Mononuclear cell (primary cell): ENCODE measurements at regions not wholly inside any gene's neighbourhood (a gene's known extent, or its start where the extent isn't known, plus 50 kb on each side); places are given as distances from the start of the nearest gene placed in this dataset.

ENCODE experiments used
- H3K27me3 ChIP-seq: 2 replicates; pipeline ENCODE4 v1.6.0; 2011; ENCODE audit warnings: low read length, control low read depth; ENCODE audit not compliant: insufficient read depth
- H3K4me1 ChIP-seq: 2 replicates; pipeline ENCODE4 v1.5.1; 2011; ENCODE audit warnings: mild to moderate bottlenecking, low read length, control low read depth; ENCODE audit not compliant: insufficient read depth
- H3K4me3 ChIP-seq: 2 replicates; pipeline ENCODE4 v1.5.1; 2011; ENCODE audit warnings: mild to moderate bottlenecking, low read length, moderate library complexity
- H3K9me3 ChIP-seq: 2 replicates; pipeline ENCODE4 v1.5.1; 2011; ENCODE audit warnings: low read depth, mild to moderate bottlenecking, control low read depth, low read length

DNA sequence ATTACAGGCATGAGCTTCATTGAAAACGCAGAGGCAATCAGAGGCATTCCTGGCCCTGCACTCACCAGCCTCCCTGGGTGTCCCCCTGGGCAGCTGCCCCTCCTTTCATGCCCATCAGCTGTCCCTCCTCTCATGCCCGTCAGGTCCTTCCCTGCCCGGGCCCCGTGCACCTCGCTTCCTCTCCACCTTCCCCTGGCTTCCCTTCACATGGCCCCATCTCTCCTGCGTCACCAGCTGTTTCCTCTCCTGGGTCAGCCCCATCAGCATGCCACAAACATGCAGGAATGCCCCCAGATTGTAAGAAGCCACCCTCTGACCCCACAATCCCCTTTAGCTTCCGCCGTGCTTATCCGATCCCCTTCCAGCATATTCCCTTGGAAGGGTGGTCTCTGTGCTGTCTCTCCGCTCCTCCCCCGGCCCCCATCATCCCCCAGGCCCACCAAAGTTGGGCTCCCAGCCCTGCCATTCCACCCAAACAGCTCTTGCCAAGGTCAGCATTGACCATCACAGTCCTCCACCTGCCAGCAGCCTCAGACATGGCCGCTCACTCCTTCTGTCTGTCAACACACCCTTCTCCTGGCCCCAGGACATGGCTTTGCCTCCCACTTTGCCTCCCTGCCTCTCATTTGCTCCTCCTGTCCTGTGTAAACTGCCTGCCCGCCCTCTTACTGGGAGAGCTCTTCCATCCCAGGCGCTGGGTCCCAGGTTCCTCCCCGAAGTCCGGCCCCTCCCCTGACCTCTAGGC lies 98.6 kb upstream of the IER5L start:
- Histone ChIP-seq H3K27me3 (no peaks in the 10 kb centered on the region), H3K4me3 (no peak overlapping the region), H3K9me3 (no peaks in the 10 kb centered on the region), H3K4me1 (peaks cover 2% of the 10 kb centered on the region)

GRCh38 chr9:129275626-129276247 lies 97.7 kb upstream of the IER5L start:
- Histone ChIP-seq H3K9me3 (no peaks in the 10 kb centered on the region), H3K4me1 (peaks cover 11% of the 10 kb centered on the region), H3K27me3 (no peaks in the 10 kb centered on the region), H3K4me3 (no peak overlapping the region)

- Histone ChIP-seq H3K27me3 (no peaks in the 10 kb centered on the region), H3K9me3 (no peaks in the 10 kb centered on the region), H3K4me3 (no peak overlapping the region), H3K4me1 (peaks cover 17% of the 10 kb centered on the region)
Observed at GRCh38 chr9:129273941-129274684, 96.1 kb upstream of the IER5L start.

GRCh38 chr9:129273136-129273895 lies 95.3 kb upstream of the IER5L start:
- Histone ChIP-seq H3K4me1 (peaks cover 17% of the 10 kb centered on the region), H3K27me3 (no peaks in the 10 kb centered on the region), H3K4me3 (no peak overlapping the region), H3K9me3 (no peaks in the 10 kb centered on the region)

DNA sequence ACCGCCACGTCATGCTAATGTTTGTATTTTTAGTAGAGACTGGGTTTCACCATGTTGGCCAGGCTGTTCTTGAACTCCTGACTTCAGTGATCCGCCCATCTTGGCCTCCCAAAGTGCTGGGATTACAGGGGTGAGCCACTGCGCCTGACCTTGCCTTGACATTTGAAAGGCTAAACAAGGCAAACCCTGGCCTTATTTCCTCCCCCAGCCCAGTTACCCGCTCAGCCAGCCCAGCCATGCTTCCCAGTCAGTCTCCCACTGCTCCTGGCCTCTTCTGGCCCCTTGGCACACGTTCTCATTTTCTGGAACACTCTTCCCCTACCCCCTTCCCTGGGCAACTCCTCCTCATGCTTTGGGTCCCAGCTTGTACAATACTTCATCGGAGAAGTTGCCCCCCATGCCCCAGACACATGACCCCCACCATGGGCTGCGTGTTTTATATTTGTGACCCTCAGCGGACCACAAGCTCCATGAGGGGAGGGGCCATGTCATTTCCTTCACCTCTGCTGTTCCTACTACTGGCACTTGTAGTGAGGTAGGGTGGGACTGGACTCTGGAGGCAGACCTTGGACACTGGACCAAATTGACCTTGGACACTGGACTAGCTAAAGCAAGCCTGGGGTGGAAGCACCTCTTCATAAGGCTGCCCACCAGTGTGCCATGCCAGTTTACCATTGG lies 94.4 kb upstream of the IER5L start:
- Histone ChIP-seq H3K4me1 (peaks cover 17% of the 10 kb centered on the region), H3K9me3 (no peaks in the 10 kb centered on the region), H3K4me3 (no peak overlapping the region), H3K27me3 (no peaks in the 10 kb centered on the region)

GRCh38 chr9:129270903-129271431 lies 92.9 kb upstream of the IER5L start:
- H3K9me3 ChIP-seq = no peaks in the 10 kb centered on the region
- H3K4me1 ChIP-seq = peaks cover 17% of the 10 kb centered on the region
- no peaks in the 10 kb centered on the region for H3K27me3 ChIP-seq
- H3K4me3 ChIP-seq = no peak overlapping the region

DNA sequence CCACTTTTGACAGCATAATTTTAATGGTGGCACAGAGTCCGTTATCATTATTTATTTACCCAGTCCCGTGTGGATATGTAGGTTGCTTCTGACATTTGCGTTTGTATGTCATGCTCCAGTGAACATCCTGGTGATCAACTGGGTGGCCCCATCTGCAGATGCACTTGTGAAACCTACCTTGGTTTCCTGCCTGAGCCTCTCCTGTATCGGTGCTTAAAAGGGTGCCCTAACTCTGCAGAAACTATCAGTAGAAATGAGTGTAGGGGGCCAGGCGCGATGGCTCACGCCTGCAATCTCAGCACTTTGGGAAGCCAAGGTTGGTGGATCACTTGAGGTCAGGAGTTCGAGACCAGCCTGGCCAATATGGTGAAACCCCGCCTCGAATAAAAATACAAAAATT lies 92.1 kb upstream of the IER5L start:
- no peaks in the 10 kb centered on the region for H3K9me3 ChIP-seq
- H3K4me3 ChIP-seq = no peak overlapping the region
- H3K4me1 ChIP-seq = peaks cover 17% of the 10 kb centered on the region
- H3K27me3 ChIP-seq = no peaks in the 10 kb centered on the region

DNA sequence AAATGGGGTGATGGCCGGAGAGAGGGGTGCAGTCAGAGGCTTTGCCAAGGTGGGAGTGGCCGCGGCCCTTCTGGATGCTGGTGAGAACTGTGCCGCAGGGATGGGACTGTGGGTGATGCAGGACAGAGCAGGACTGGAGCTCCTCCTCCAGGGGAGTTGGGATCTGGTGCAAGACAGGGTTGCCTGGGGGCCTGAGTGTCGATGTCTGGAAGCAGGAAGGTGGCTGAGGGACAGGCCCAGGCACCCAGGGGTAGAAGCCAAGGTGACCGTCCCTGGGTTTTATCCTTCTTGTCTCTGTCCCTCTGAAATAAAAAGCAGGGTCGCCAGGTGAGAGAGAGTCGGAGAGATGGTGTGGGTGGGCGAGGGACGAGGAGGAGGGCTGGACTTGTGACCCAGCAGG lies 89.1 kb upstream of the IER5L start:
- Histone ChIP-seq H3K27me3 (no peaks in the 10 kb centered on the region), H3K4me1 (peaks cover 17% of the 10 kb centered on the region), H3K9me3 (no peaks in the 10 kb centered on the region)

GRCh38 chr9:129266536-129266935 lies 88.5 kb upstream of the IER5L start:
- Histone ChIP-seq H3K27me3 (no peaks in the 10 kb centered on the region), H3K9me3 (no peaks in the 10 kb centered on the region), H3K4me1 (peaks cover 19% of the 10 kb centered on the region), H3K4me3 (no peak overlapping the region)

More for the DNA sequence above, 89.1 kb upstream of the IER5L start:
- H3K4me3 ChIP-seq = no peak overlapping the region

- H3K27me3 ChIP-seq = peaks cover 3% of the 10 kb centered on the region
- peaks cover 13% of the 10 kb centered on the region for H3K4me1 ChIP-seq
- no peaks in the 10 kb centered on the region for H3K9me3 ChIP-seq
- no peak overlapping the region for H3K4me3 ChIP-seq
Observed at GRCh38 chr9:129264388-129264787, 86.3 kb upstream of the IER5L start.

DNA sequence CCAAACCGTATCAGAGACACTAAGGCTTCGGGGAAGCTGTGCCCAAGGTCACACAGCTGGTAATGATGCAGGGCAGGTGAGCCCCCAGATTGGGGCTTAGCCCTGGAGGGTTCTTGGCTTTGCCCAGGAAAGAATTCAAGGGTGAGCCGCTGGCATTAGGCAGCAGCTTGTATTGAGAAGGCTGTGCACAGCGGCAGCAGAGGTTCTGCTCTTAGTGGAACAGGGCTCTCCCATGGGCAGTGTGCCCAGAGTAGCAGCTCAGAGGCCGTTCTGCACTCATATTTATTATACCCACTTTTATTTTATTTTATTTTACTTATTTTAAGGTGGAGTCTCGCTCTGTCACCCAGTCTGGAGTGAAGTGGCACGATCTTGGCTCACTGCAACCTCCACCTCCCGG lies 85.8 kb upstream of the IER5L start:
- peaks cover 18% of the 10 kb centered on the region for H3K4me1 ChIP-seq
- H3K27me3 ChIP-seq = peaks cover 9% of the 10 kb centered on the region
- no peak overlapping the region for H3K4me3 ChIP-seq
- H3K9me3 ChIP-seq = no peaks in the 10 kb centered on the region

DNA sequence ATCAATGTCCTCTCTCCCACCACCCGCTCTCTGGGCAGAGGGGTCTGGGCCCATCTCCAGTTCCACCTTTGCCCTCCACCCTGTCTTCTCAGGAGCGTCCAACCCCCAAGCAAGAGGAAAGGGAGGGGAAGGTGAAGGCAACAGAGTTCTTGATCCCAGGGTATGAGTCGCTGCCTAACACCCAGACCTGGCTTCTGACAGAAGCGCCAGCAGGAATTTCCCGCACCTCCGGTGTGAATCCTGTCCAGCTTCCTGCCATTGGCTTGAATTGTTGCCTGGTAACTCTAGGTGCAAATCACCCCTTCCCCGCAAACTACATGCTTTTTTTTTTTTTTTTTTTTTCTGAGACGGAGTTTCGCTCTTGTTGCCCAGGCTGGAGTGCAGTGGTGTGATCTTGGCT lies 84.2 kb upstream of the IER5L start:
- Histone ChIP-seq H3K9me3 (no peaks in the 10 kb centered on the region), H3K27me3 (peaks cover 11% of the 10 kb centered on the region), H3K4me3 (no peak overlapping the region), H3K4me1 (peaks cover 30% of the 10 kb centered on the region)

DNA sequence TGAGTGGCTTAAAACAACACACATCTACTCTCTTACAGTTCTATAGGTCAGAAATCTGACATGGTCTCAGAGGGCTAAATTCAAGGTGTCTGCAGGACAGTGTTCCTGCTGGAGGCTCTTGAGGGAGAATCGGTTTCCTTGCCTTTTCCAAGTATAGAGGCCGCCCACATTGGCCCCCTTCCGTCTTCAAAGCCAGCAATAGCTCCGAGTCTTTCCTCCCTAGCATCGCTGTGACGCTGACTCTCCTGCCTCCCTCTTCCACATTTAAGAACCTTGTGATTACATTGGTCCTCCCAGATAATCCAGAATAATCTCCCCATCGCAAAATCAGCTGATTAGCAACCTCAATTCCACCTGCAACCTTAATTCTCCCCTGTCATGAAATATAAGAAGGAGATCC lies 81.3 kb upstream of the IER5L start:
- Histone ChIP-seq H3K9me3 (no peaks in the 10 kb centered on the region), H3K4me1 (peaks cover 30% of the 10 kb centered on the region), H3K27me3 (peaks cover 11% of the 10 kb centered on the region), H3K4me3 (no peak overlapping the region)

DNA sequence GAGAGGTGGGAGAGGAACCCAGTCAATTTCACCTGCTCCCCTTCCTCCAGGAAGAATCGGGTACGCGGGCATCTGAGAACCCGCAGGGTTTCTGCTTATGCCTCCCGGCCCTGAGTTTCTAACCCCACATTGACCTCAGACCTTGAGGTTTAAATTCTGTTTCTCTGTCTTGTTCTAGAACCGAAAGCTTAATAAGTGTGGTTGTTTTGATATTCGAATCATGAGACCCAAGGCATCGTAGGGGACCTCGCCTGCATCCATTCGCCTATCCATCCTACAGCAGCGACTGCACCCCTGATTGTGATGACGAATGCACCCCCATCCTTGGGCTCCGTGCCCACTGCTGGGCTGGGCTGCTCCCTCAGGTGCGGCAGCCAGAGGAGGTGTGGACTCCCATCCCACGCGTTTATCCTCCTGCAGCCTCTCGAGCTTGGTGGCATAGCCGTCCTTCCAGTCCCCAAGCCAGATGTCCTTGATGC lies 80.8 kb upstream of the IER5L start:
- Histone ChIP-seq H3K27me3 (peaks cover 11% of the 10 kb centered on the region), H3K9me3 (no peaks in the 10 kb centered on the region), H3K4me1 (peaks cover 30% of the 10 kb centered on the region), H3K4me3 (no peak overlapping the region)
